ENCODE measurements at regions not wholly inside any gene's neighbourhood (a gene's known extent, or its start where the extent isn't known, plus 50 kb on each side); places are given as distances from the start of the nearest gene placed in this dataset.
"Not testable (repeated sequence)": the region's sequence is repeated elsewhere in the genome, so short reads cannot be mapped to it uniquely, and the experiment has no call there.

DNA sequence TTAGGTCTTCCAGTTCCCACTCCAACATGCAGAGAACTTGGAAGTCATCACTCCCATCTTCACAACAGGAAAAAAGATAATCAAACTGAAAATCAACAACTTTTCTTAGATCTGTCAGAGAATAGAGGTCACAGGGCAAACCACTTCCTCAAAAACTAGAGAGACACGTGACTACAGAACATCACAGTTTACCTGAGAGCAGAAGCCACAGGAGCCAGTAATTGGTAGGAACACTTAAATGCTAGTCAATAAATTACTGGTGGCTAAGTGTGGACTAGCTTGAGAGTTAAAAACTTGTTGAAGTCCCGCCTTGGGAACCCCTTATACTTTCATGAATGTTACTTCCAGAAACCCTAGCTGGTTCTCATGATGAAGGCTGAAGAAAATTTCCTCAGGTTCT lies 81.1 kb downstream of the THSD1 start:
- not testable (repeated sequence) for DNase-seq

DNA sequence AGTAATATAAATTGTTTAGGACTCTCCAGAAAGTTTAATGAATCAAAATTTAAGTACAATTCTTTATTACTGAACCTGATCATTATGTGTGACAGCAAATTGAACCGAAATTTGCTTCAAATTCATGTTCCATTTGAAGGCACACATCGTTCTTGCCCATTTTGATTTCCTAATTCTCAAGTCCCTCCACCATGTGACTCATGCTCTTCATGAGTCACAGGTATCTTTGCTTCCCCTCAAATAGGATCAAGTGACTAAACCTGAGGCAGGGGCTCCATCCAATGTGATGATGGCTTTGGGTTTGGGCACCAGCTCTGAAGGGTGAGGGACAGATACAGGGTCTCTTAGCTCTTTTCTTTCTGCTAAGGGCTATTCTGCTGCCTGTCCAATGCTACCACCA lies 86.1 kb downstream of the THSD1 start:
- DNase-seq: no peak

DNA sequence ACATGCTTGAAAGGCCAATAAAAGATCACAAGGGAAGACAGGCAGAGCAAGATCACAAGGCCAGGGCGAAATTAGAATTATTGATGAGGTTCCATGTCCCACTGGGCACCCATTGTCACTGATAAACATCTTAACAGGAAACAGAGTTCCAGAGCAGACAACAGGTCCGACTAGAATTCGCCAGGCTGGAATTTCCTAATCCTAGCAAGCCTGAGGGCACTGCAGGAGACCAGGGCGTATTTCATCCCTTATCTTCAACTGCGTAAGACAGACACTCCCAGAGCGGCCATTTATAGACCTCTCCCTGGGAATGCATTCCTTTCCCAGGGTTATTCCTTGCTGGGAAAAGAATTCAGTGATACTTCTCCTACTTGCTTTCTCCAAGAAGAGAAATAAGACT lies 96.1 kb downstream of the THSD1 start:
- DNase-seq: not testable (repeated sequence)

DNA sequence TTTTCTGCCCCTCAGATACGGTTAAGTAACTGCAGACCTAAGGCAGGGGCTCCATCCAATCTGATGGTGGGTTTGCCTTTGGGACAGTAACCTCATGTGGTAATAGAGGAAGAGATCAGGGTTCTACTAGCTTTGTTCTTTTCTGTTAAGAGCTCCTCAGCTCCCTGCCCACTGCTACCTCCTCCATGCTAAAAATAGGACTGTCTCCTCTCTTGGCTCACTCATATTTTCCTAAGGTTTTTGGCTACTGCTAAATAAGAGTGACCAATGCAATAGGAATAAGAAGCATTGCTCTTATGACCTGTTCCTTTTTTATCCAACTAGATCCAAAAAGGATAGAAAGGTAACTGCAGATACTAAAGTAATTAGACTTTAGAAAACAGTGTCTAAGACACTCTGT lies 99.6 kb downstream of the THSD1 start:
- DNase-seq: not testable (repeated sequence)

DNA sequence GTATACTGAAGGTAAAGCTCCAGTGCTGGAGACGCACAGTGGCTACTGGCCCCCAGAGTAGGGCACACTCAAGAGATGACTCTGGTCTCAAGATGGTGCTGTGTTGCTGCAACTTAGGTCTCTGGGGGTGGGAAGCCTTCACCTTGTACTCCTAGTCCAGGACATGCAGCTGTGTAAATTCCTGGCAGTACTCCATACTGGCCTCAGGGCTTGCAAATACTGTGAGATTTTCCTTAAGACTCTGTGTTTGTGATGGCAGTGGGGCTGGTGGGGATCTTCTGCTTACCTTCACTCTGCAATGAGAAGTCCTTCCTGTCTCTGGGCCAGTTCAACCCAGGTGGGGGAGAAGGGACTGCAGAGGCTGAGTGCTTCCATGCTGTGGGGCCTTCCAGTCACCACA lies 102.9 kb downstream of the THSD1 start:
- not testable (repeated sequence) for DNase-seq

DNA sequence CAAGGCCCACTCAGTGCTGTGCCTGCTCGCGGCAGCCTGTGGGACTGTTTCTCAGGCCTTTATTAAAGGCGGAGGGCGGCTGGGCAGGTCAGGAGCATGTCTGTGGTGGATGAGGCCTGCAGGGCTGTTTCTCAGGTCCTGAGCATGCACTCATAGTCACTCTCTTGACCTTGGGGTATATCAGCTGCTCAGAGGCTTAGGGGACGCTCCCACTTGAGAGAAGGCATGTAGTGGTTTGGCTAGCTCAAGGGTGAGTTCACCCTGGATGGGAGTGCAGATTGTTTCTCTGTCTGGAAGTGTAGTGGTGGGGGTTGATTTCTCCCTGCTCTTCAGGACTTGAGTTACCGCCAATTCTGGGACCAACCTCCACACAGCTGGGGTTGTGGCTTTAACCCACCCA lies 103.3 kb downstream of the THSD1 start:
- DNase-seq: not testable (repeated sequence)

DNA sequence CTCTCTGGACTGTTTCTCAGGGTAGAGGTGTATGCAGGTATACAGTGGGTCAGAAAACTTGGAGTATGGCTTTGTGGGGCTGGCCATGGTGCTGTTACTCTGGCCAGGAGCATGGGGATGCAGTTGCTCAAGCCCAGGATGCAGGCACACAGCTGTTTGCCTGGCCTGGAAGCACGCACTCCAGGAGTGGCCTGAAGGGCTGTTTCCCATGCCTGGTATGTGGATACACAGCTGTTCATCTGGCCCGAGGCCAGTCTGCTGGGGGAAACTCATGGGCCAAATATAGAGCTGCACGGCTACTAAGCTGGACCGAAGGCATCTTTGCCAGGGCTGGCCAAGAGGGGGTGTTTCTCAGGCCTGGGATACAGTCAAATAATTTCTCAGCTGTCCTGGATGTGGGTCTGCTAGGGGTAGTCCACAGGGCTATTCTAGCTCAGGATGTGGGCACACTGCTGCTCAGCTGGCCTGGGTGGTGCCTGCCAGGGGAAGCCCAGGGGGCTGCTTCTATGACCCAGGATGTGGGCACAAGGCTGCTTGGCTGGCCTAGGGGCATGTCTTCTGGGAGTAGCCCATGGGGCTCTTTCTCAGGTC lies 104.1 kb downstream of the THSD1 start:
- not testable (repeated sequence) for DNase-seq

DNA sequence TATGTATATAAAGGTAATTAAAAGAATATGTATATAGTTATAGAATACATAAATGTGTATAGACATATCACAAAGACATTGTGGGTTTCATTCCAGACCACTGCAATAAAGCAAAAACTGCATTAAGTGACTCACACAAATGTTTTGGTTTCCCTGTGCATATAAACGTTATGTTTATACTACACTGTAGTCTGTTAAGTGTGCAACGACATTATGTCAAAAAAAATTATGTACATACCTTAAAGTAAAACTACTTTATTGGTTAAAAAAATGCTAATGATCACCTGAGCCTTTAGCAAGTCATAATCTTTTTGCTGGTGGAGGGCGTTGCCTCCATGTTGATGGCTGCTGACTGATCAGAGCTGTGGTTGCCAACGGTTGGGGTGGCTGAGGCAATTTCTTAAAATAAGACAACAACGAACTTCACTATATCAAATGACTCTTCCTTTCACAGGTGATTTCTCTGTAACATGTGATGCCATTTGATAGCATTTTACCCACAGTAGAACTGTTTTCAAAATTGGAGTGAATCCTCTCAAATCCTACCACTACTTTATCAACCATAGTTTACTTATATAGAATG lies 107.8 kb downstream of the THSD1 start:
- not testable (repeated sequence) for DNase-seq

DNA sequence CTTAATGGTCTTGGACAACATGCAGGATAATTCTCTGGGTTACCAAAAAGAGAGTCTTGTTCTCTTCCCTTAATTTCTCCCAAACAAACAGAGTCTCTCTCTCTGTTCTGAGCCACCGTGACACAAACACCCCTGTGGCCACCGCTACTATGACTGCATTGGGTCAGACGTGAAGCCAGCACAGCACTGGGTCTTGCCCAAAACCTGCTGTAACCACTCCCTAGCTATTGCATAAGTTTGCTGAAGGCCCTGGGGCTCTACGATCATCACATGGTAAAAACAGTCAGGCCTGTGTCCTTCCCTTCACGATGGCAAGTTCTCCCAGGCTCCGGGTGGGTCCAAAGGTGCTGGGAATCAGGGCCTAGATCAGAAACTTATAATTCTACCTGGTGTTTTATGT lies 117.1 kb downstream of the THSD1 start:
- DNase-seq: not testable (repeated sequence)

DNA sequence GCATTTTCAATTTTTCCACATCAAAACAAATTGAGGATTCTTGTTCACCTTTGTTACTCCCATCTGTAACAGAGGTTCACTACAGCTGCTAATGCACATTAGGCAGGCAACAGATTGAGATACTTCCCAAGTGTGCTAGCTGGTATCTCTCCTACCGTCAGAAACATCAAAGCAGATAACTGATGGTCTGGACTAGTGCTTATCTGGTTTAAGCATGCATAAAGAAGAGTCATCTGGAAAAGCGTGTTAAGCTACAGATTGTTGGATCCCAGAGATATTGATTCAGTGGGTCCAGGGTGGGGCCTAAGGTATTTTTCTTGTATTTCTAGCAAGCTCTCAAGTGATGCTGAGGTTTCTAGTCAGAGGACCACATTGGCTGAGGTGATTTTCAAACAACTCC lies 122.0 kb upstream of the NEK3 start:
- DNase-seq: not testable (repeated sequence)

DNA sequence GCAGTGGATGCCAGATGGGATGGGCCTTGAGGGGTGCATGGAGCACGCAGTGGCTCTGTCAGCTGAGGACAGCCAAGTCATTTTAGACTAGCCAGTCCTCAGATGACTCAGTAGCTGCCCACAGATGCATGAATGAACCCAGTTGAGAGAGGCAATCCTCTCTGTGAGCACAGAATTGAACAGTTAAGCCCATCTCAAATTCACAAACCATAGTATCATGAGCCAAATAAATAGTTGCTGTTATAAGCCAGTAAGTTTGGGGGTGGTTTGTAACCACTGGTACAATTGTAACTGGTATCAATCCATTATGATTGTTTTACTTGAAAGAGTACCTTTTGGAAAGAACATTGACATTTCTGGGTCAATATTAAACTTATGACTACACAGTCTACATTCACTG lies 120.0 kb upstream of the NEK3 start:
- DNase-seq: not testable (repeated sequence)

DNA sequence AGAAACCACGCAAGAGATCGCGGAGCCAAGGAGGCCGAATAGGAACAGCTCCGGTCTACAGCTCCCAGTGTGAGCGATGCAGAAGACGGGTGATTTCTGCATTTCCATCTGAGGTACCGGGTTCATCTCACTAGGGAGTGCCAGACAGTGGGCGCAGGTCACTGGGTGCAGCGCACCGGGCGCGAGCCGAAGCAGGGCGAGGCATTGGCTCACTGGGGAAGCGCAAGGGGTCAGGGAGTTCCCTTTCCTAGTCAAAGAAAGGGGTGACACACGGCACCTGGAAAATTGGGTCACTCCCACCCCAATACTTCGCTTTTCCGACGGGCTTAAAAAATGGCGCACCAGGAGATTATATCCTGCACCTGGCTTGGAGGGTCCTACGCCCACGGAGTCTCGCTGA lies 94.9 kb upstream of the NEK3 start:
- DNase-seq: not testable (repeated sequence)

DNA sequence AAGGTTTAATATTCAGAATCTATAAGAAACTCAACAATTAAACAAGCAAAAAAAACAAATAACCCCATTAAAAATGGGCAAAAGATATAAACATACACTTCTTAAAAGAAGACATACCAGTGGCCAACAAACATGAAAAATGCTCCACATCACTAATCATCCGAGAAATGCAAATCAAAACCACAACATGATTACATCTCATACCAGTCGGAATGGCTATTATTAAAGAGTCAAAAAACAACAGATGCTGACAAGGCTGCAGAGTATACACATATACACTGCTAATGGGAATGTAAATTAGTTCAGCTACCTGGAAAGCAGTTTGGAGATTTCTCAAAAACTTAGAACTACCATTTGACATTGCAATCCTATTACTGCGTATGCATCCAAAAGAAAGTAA lies 81.4 kb upstream of the NEK3 start:
- DNase-seq: not testable (repeated sequence)

DNA sequence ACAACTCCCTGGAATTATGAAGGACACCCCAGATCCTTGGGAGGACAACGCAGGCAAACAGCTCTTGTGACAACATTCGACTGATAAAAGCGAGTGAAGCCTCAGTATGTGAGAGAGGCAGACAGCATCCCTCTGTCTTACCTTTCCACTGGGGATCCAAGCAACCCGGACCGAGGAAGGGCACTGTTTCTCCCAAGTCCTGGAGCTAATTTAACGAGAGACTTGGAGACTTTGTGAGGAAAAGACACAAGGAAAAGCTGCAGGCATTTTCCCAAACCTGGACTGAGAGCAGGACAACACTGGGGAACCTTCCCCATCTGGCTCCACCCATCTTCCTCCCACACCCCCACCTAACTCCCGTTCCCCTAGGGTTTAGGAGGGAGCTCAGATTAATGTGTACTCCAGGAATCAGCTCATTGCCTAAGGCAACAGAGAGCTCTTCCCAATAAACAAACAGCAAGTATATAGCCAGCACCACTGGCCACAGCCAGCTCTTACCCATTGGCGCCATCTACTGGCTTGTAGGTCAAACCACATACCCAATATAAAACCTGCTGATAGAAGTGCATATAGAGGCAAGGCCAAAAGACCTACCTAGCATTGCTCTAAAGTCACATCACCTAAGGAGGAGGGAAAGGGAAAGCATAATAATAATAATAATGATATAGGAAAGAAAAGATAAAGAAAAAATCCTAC lies 76.7 kb upstream of the NEK3 start:
- peak; percentile 60 to 72 for DNase-seq

DNA sequence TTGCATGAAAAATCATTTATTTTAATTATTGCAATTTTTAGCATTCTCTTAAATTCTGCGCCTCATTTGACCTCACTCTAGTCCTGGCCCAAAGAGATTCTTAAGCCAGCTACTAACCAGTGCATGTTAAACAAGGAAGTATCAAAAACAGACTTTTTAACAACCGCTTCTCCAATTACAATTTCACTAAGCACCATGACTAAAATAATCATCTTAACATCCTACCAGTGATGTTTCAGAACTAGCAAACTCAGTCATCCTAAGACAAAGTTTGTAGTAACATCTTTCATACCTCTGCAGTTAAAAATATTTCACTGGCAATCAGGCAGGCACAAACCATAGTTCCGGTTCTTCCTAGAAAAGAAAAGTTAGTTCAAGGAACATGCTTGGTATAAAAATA lies 75.5 kb upstream of the NEK3 start:
- not testable (repeated sequence) for DNase-seq

DNA sequence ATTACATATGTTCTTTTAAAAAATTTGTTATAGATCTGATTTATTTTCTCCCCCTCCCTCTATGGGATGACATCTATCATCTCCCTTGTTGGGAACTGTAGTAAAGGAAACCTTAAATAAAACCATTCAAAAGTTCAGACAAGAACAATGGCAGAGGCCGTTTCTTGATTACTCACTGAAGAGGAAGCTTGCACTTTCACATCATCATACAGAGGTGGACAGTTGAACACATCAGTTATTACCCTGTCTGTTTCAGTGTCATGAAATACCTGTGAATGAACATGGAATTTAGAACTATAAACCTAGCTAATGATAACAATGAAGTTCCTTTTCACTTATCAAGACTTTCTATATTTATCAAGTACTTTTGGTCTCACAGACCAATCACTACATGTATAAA lies 63.7 kb upstream of the NEK3 start:
- DNase-seq: not testable (repeated sequence)

DNA sequence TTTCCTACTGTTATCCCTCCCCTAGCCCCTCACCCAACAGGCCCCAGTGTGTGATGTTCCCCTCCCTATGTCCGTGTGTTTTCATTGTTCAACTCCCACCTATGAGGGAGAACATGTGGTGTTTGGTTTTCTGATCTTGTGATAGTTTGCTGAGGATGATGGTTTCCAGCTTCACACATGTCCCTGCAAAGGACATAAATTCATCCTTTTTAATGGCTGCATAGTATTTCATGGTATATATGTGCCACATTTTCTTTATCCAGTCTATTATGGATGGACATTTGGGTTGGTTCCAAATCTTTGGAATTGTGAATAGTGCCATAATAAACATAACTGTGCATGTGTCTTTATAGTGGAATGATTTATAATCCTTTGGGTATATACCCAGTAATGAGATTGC lies 54.5 kb upstream of the NEK3 start:
- not testable (repeated sequence) for DNase-seq

DNA sequence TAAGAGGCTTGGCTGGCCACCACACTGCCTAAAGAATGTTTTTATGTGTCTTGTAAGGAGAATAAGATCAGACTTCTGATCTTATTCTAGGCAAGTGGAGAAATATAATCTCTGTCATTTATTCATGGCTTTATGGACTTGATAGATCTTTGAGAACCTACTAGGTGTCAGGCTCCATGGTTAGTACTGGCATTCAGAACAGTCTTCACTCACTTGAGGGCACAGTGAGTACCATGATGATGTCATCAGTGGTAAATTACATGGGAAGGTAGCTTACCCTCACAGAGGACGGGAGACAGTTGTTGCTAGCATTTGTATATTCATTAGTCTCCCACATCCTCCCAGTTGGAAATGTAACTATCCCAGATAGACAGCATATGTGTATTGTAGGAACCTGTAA lies 53.5 kb upstream of the NEK3 start:
- not testable (repeated sequence) for DNase-seq

DNA sequence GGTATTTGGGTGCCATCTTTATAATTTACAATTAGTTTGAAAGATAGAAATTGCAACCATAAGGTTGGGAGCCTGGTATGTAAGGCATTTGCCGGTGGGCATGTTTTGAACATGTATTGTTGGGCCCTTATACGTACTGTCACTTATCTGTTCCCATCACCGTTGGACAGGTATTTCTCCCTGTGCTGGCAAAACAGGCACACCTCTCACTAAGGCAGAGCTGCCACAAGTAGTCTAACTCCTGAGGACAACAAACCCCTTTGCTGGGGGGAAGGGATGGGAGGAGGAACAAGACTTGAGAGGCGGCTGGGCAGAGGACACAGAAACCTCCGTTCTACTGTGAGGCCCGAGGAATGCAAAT lies 52.0 kb upstream of the NEK3 start:
- not testable (repeated sequence) for DNase-seq

DNA sequence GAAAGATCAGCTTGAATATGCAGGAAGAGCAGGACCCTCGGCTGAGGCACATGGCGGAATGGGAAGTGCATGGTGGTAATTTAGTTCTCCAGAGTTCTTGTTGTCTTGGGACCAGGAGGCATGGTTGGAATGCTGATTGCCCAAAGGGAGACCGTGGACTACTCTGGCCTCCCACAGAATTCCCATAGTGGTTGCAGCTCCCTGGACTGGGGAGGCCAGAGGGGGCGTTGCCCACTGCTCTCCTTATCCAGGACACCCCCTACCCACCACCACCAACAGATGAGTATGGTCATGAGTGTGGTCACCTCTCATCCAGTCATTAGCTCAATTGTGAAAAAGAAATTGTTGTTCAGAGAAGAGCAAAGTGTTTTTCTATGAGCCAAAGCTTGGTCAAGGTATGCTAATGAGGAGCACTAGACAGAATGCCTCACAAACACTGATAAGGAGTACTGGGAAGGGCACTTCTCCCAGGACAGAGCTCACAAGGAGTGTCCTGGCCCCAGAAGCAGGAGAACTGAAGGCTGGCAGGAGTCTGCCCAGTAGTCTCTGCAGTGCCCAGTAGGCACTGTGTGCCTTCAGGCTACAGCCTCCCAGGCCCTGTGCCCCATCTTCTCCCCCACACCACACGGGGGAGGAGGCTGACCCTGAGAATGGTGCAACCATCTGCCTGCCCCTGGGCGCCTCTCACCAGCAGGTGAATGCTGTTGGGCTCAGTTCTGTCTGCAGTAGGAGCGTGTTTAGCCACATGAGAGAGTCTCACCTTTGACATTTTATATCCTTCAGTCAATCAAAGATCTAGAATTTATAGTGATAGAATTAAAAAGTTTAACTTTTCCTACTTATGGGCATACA lies 51.4 kb upstream of the NEK3 start:
- not testable (repeated sequence) for DNase-seq
